ENCODE measurements at regions not wholly inside any gene's neighbourhood (a gene's known extent, or its start where the extent isn't known, plus 50 kb on each side); places are given as distances from the start of the nearest gene placed in this dataset.

GRCh38 chr21:25385341-25385740, 221.9 kb downstream of the MRPL39 start:
- DNase-seq (ENCODE audit: extremely low read depth, low read depth) = no peak

DNA sequence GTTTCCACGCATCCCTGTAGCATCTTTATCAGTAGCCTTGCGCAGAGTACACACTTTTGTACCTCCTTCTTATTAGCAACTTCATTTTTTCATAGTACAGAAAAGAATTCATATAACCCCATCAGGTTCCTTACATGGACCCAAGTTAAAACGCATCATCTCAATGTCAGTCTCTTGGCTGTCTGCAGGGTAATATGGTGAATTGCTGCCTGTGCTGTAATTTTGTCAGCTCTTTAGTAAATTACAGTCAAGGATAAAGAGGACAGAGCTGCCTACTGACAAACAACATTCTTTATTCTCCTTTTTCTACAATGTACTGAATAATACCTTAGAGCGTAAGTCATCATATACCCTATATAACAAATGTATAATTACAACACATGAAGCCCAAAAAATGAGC, 222.5 kb downstream of the MRPL39 start:
- DNase-seq (ENCODE audit: extremely low read depth, low read depth) = no peak

- no peak for DNase-seq (ENCODE audit: extremely low read depth, low read depth)
Measured at GRCh38 chr21:25383545-25383944, 223.7 kb downstream of the MRPL39 start.

- DNase-seq (ENCODE audit: extremely low read depth, low read depth) = no peak
Measured at GRCh38 chr21:25381936-25382452, 225.3 kb downstream of the MRPL39 start.

DNA sequence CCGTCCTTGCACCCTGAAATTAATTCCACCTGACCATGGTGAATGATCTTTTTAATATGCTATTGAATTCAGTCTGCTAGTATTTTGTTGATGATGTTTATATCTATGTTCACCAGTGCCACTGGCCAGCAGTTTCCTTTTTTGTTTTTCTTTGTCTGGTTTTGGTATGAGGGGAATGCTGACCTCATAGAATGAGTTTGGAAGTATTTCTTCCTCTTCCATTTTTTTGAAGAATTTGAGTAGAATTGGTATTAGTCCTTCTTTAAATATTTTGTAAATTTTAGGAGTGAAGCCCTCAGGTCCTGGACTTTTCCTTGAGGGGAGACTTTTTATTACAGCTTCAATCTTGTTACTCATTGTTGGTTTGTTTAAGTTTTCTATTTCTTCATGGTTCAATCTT, 231.6 kb downstream of the MRPL39 start:
- no peak for DNase-seq (ENCODE audit: extremely low read depth, low read depth)

DNA sequence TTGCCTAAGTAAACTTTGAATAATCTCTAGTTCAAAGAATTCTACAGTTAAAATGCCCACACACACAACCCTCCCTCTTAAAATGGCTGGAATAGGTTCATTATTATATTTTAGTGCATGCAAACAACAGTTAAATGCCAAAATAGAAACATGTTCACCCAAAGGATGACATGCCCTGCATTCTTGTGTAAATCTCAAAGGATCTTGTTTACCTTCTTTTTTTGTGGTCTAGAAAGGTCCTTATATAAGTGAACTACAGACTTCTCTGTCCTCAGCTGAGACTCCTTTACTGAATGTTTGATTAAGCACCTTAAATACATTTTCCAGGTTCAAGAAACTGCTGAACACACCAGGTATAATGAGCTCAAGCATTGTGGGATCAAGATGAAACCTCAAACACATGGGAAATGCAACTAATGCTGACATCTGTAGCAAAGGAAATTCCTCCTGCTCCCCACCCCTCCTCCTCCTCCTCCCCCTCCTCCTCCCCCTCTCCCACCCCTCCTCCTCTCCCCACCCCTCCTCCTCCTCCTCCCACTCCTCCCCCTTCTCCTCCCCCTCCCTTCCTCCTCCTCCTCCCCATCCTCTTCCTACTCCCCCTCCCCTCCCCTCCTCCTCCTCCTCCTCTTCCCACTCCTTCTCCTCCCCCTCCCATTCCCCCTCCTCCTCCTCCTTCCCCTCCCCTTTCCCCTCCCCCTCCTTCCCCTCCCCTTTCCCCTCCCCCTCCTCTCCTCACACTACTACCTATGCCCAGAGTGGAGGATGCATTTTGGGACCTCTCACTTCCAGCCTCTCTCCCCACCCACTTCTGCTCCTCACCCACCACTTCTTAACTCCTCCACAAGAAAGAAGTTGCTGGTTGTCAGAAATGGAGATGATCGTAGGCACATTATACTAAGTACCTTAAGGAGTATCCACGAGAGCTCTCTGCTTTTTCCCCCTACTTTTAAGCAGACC, 233.9 kb downstream of the MRPL39 start:
- no peak for DNase-seq (ENCODE audit: extremely low read depth, low read depth)

DNA sequence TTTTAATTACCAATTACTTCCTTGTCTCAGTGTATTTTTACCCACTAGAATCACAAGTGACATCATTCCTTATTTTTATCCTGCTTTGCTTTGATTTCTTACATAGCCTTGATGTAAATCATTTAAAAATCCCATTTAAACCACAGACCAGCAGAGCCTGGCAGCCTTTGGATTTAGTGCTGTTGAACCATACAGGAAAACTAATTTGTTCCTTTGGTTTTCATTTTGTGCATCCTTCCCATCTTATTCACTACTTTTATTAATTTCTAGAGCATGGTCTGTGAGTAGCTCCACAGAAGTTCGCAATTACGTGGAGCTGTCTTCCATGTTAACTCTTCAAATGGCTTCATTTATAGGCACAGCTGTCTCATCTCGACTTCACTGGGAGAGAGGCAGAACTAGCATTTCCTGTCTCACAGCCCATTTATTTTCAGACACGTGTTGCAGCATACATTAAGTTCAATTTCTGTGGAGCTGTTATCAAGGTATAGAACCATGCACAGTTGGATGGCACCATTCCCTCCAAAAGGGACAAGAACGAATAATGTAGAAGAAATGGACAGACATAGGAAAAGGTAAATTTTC, 235.3 kb downstream of the MRPL39 start:
- DNase-seq (ENCODE audit: extremely low read depth, low read depth) = no peak

DNA sequence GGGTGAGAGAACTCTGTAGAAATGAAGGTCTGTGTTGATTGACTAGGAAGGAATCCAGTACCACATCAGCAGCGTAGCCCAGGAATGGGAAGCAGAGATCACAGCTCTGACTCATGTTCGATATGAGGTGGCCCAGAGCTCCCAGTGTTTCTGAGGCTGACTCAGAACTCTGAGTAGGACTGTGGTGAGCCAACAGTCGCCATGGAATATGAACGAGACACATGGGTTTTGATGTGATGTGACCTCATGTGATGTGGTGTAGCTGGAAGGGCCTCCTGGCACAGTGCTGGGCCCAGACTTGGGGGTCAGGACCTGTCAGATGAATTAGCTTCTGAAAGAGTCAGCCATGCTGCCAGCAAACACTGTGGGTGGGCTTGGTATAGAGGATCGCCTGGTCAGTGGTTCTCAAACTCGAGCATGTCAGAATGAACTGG, 237.0 kb downstream of the MRPL39 start:
- no peak for DNase-seq (ENCODE audit: extremely low read depth, low read depth)

GRCh38 chr21:25369524-25370300, 237.6 kb downstream of the MRPL39 start:
- no peak for DNase-seq (ENCODE audit: extremely low read depth, low read depth)

- no peak for DNase-seq (ENCODE audit: extremely low read depth, low read depth)
Measured at GRCh38 chr21:25368531-25368930, 238.8 kb downstream of the MRPL39 start.

GRCh38 chr21:25366116-25366515, 241.2 kb downstream of the MRPL39 start:
- DNase-seq (ENCODE audit: extremely low read depth, low read depth) = no peak

DNA sequence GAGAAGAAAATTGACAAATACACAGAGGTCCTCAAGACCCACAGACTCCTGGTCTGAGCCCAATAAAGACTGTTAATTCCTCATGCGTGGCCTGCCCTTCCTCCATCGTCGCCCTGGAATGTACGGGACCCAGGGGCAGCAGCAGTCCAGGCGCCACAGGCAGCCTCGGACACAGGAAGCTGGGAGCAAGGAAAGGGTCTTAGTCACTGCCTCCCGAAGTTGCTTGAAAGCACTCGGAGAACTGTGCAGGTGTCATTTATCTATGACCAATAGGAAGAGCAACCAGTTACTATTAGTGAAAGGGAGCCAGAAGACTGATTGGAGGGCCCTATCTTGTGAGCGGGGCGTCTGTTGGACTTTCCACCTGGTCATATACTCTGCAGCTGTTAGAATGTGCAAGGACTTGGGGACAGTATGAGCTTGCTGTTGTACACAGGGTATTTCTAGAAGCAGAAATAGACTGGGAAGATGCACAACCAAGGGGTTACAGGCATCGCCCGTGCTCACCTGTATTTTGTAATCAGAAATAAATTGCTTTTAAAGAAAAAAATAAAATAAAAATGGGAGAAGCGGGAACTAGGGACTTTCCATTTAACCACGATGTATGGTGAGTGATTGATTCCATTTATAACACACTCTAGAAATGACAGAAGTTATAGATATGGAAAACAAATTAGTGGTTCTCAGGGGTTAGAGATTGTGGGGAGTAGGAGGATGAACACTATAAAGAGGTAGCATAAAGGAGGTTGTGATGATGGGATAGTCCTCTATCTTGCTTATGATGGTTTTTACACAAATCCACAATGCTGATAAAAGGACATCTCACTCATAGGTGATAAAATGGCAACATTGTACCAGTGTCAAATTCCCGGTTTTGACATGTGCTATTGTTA, 244.7 kb downstream of the MRPL39 start:
- no peak for DNase-seq (ENCODE audit: extremely low read depth, low read depth)

DNA sequence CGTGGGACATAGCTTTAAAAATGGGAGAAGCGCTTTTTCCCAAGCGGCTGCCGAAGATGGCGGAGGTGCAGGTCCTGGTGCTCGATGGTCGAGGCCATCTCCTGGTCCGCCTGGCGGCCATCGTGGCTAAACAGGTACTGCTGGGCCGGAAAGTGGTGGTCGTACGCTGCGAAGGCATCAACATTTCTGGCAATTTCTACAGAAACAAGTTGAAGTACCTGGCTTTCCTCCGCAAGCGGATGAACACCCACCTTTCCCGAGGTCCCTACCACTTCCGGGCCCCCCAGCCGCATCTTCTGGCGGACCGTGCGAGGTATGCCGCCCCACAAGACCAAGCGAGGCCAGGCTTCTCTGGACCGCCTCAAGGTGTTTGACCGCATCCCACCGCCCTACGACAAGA, 245.5 kb downstream of the MRPL39 start:
- no peak for DNase-seq (ENCODE audit: extremely low read depth, low read depth)

GRCh38 chr21:25361097-25361496, 246.2 kb downstream of the MRPL39 start:
- DNase-seq (ENCODE audit: extremely low read depth, low read depth) = no peak

- no peak for DNase-seq (ENCODE audit: extremely low read depth, low read depth)
Measured at GRCh38 chr21:25360593-25360992, 246.7 kb downstream of the MRPL39 start.

- DNase-seq (ENCODE audit: extremely low read depth, low read depth) = no peak
Measured at GRCh38 chr21:25359724-25360123, 247.6 kb downstream of the MRPL39 start.

DNA sequence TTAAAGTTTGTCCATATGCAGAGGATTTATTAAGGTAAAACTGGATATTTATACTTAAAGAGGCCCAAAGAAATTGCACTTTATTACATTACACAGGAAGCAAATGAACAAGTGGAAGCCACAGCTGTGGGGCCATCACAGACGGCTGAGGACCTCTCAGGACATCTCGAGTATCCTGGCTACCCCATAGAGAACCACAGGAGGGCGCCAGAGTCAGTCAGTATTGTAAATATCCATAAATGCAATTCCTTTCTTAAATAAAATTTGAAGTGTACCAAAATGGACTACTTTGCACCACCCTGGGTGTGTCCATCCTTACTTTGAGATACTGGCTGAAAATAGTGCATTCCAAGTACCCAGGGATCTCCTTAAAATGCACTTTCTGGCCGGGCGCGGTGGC, 257.2 kb downstream of the MRPL39 start:
- no peak for DNase-seq (ENCODE audit: extremely low read depth, low read depth)

GRCh38 chr21:25343774-25344545, 263.3 kb downstream of the MRPL39 start:
- DNase-seq (ENCODE audit: extremely low read depth, low read depth) = no peak

DNA sequence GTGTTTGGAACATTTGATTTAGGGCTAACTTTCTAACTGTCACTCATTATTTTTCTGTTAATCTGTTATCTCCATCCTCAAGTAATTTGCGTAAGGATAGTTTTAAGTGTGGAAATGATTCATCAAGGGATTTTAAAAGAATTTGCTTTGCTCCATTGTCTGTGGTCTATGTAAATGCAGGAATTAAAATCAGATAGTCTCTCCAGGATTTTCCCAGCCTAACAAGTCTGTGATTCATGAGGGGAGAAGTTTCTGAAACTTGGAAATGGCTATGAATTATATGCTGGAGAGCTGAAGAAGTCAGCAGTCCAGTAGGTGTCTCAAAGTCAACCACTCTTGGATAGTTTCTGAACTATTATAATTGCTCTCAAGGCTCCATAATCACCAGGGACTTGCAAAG, 264.5 kb downstream of the MRPL39 start:
- no peak for DNase-seq (ENCODE audit: extremely low read depth, low read depth)
